ENCODE measurements at regions not wholly inside any gene's neighbourhood (a gene's known extent, or its start where the extent isn't known, plus 50 kb on each side); places are given as distances from the start of the nearest gene placed in this dataset.
A peak's percentile ranks its signal among the peaks of the same experiment; 100 is the strongest.

DNA sequence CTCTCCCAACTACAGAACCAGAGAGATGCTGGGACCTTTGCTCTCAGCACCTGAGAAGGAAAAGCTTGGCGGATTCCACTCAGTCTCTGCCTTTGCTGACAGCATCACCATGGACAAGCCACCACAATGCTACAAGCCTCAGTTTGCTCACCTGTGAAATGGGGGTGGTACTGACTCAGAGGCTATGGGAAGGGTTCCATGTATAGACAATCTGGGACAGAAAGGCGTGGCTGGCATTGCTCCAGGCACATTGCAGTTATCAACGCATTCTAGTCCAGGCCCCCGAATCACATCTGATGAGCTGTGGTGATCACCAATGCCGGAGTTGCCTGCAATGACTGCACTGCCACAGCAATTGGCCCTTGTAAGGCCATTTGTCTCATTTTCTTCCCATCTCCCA is 72.6 kb downstream of the ISX start:
- Histone ChIP-seq H3K27me3 (no peaks in the 10 kb centered on the region), H3K4me3 (no peak overlapping the region), H3K9ac (ENCODE audit: low read depth in 2 of 2, low read length in 2 of 2) (no peak overlapping the region), H3K27ac (no peak overlapping the region), H3K36me3 (no peaks in the 10 kb centered on the region), H3K4me1 (no peaks in the 10 kb centered on the region), H3K9me3 (no peaks in the 10 kb centered on the region)
- TF ChIP-seq, protein P1, sequence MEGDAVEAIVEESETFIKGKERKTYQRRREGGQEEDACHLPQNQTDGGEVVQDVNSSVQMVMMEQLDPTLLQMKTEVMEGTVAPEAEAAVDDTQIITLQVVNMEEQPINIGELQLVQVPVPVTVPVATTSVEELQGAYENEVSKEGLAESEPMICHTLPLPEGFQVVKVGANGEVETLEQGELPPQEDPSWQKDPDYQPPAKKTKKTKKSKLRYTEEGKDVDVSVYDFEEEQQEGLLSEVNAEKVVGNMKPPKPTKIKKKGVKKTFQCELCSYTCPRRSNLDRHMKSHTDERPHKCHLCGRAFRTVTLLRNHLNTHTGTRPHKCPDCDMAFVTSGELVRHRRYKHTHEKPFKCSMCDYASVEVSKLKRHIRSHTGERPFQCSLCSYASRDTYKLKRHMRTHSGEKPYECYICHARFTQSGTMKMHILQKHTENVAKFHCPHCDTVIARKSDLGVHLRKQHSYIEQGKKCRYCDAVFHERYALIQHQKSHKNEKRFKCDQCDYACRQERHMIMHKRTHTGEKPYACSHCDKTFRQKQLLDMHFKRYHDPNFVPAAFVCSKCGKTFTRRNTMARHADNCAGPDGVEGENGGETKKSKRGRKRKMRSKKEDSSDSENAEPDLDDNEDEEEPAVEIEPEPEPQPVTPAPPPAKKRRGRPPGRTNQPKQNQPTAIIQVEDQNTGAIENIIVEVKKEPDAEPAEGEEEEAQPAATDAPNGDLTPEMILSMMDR (IDR thresholded peaks at IDR 0.05), result no peak
- peak; percentile 34 for DNase-seq
- intact Hi-C loops (cut with DNase I), result no loop called here

DNA sequence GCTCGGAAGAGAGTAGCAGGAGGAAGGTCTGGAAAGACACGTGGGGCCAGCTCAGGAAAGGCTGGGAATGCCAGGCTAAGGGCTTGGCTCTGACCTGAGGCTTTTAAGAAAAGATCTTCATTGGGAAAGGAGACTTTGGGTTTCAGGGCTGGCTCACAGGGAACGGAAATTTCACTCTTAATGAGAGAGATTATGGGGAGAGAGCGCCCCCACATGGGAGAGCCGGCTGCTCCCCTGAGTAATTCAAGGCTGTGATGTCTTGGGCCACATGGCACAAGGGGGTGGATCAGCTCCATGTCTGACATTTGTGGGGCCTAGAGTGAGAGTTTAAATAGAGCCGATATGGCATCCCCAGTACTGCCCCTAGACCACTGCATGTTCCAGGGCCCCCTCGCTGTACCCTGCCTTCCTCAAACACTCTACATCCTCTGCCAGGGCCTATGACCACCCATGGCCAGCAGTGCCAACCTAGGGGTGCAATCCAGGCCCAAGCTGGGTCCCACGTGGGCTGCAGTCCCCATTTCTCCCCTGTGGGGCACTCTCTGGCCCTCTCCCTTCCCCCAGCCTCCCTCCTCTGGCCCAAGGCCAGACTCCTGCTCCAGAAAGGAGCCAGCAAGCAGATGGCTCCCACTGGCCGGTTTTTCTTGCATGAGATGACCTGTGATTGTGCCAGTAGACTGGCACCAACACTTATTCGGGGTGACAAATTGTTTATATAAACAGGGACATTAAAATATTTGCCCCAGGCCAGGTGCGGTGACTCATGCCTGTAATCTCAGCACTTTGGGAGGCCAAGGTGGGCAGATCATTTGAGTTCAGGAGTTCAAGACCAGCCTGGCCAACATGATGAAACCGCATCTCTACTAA is 75.2 kb downstream of the ISX start:
- Histone ChIP-seq H3K9me3 (no peaks in the 10 kb centered on the region), H3K27me3 (no peaks in the 10 kb centered on the region), H3K36me3 (no peaks in the 10 kb centered on the region), H3K9ac (ENCODE audit: low read depth in 2 of 2, low read length in 2 of 2) (no peak overlapping the region), H3K27ac (no peak overlapping the region), H3K4me1 (no peaks in the 10 kb centered on the region), H3K4me3 (no peak overlapping the region)
- TF ChIP-seq, protein P1 (IDR thresholded peaks at IDR 0.05), result peak; percentile 63
- intact Hi-C loops (cut with DNase I), result loop anchor here (5.0 to 10.0 kb wide), 2 partner anchors 99 to 196 kb away; no protein-coding TSS in a partner anchor
- DNase-seq, result peak; percentile 82

DNA sequence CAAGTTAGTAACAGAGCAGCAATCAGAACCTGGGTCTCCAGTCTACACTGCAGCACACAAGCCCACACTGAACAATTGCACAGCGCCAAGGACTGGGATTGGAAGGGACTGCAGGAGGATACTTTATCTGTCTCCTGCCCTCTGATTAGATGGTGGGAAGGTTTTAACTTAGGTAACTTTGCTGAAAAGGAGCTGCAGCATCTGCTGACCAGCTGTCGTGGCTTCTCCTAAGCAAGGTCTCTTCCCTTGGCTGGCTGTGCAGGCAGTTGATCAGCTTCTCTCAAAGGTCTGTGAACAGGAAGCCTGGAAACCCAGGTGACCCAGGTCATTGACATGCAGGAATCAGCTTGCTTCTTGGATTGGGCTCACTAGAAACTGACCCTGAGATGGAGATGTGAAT is 82.4 kb downstream of the ISX start:
- Histone ChIP-seq H3K27ac (no peak overlapping the region), H3K4me1 (no peaks in the 10 kb centered on the region), H3K27me3 (no peaks in the 10 kb centered on the region), H3K9ac (ENCODE audit: low read depth in 2 of 2, low read length in 2 of 2) (no peak overlapping the region), H3K36me3 (no peaks in the 10 kb centered on the region), H3K9me3 (no peaks in the 10 kb centered on the region), H3K4me3 (no peak overlapping the region)
- TF ChIP-seq, protein P1 (IDR thresholded peaks at IDR 0.05), result no peak
- no peak for DNase-seq
- intact Hi-C loops (cut with DNase I), result loop anchor here (10.0 kb wide), 1 partner anchor 204 kb away; no protein-coding TSS in a partner anchor

DNA sequence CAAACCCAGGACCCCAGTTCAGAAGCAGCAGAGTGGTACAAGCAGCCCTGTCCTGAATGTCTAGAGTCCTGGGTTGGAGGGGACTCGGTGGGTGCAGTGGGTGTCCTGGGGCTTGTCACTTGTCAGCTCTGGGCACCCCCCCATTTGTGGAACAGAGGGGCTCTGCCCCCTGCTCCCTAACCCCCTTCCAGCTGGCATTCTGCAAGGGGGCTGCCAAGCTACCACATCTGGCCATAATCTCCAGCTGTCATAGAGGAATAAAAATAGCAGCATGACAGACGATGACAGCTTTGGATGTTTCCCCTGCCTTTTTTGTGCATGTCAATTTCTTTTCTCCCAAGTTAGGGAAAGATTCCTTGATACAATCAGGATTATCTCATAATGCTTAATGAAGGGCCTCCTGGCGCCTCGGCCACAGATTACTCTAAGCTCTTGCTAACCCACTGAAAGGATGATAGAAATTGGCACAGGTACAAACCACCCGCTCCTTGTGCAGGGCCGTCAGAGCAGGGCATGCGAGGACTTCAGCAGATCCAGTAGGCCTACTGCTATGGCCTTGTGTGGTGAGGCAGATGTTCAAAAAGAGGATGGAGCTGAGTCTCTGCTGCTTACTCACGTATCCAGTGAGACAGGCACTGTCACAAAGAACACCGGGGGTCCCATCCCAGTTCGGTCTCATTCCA is 83.0 kb downstream of the ISX start:
- Histone ChIP-seq H3K36me3 (no peaks in the 10 kb centered on the region), H3K27me3 (no peaks in the 10 kb centered on the region), H3K9ac (ENCODE audit: low read depth in 2 of 2, low read length in 2 of 2) (no peak overlapping the region), H3K27ac (no peak overlapping the region), H3K4me3 (no peak overlapping the region), H3K4me1 (no peaks in the 10 kb centered on the region), H3K9me3 (no peaks in the 10 kb centered on the region)
- intact Hi-C loops (cut with DNase I), result loop anchor here (10.0 kb wide), 1 partner anchor 204 kb away; no protein-coding TSS in a partner anchor
- TF ChIP-seq, protein P1 (IDR thresholded peaks at IDR 0.05), result no peak
- no peak for DNase-seq

DNA sequence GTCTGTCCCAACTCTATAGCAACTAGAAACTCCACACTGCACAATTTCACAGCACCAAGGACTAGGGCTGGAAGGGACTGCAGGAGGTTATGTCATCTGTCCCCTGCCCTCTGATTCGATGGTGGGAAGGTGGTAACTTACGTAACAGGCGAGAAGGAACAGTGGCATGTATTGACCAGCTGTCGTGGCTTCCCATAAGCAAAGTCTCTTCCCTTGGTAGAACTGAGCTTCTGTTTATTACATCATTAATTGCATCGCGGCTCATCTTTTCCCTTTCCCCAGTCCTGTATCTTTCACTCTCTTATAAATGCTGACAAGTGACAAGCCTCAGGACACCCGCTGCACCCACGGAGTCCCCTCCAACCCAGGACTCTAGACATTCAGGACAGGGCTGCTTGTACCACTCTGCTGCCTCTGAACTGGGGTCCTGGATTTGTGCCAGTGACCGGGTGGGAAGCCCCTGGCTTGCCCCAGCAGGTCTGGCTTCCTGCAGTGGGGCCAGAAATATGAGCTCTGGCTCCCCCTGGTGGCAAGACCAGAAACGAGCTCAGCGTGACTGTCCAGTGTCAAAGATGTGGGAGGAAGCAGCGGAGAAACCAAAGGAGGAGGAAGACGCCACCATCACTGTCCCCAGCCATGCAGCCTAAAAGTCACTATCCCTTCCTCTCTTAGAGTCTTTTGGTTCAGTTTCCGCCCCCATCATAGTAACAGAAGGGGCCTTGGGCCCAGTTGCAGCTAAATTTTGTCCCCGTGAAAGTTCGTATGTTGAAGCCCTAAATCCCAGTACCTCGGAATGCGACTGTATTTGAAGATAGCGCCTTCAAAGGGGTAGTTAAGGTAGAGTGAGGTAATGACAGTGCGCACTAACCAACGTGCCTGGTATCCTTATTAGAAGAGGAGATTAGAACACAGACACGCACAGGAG is 84.5 kb downstream of the ISX start:
- H3K36me3 ChIP-seq, result no peaks in the 10 kb centered on the region
- no peaks in the 10 kb centered on the region for H3K27me3 ChIP-seq
- TF ChIP-seq, protein P1 (IDR thresholded peaks at IDR 0.05), result peak; percentile 73
- H3K27ac ChIP-seq, result no peak overlapping the region
- no peaks in the 10 kb centered on the region for H3K4me1 ChIP-seq
- peak; percentile 77 for DNase-seq
- H3K9ac ChIP-seq (ENCODE audit: low read depth in 2 of 2, low read length in 2 of 2), result no peak overlapping the region
- intact Hi-C loops (cut with DNase I), result loop anchor here (5.0 to 10.0 kb wide), 2 partner anchors 733 to 1226 kb away; partner anchors contain the start of gene LARGE1
- H3K4me3 ChIP-seq, result no peak overlapping the region
- H3K9me3 ChIP-seq, result no peaks in the 10 kb centered on the region

Data from colonic mucosa (tissue), 4 donors.